A673 (cell line): ENCODE measurements at regions not wholly inside any gene's neighbourhood (a gene's known extent, or its start where the extent isn't known, plus 50 kb on each side); places are given as distances from the start of the nearest gene placed in this dataset.

Source experiments
- BruUV-seq: library from RNA; stranded (reverse); fragments of 400-500 nt; replicated peaks from 2 replicates; lab custom pipeline; 2021; lab: Mats Ljungman, UMichigan
- CTCF ChIA-PET: fragments of 300-600 bp; sonication (Branson Sonifier 250); formaldehyde crosslinking; loops from one replicate; lab custom pipeline; 2022; ENCODE audit warnings: antibody characterized with exemption; lab: Charles Lee
- POLR2A ChIA-PET: fragments of 300-600 bp; sonication (Branson Sonifier 250); formaldehyde crosslinking; loops from one replicate; lab custom pipeline; 2022; ENCODE audit warnings: antibody characterized with exemption; ENCODE audit not compliant: low non-redundant PET; lab: Charles Lee
- DNase-seq: peaks from one replicate; pipeline ENCODE4 v3.0.0-alpha.2; 2015; ENCODE audit warnings: low spot score
- H3K27ac ChIP-seq: fragments of 200-600 bp; sonication (generic); 2 replicates; pipeline ENCODE4 v1.5.1; 2016; ENCODE audit warnings: mixed run types, low read depth, mild to moderate bottlenecking, mixed read lengths, antibody characterized with exemption, low read length; ENCODE audit not compliant: poor library complexity, severe bottlenecking
- H3K27me3 ChIP-seq: fragments of 200-600 bp; sonication (generic); replicated peaks from 2 replicates; pipeline ENCODE4 v1.6.1; 2017; ENCODE audit warnings: mixed run types, low read depth, mild to moderate bottlenecking, mixed read lengths, antibody characterized with exemption, low read length; ENCODE audit not compliant: insufficient read depth, poor library complexity
- H3K36me3 ChIP-seq: fragments of 200-600 bp; sonication (generic); 2 replicates; pipeline ENCODE4 v1.6.1; 2016; ENCODE audit warnings: mixed run types, mild to moderate bottlenecking, mixed read lengths, antibody characterized with exemption, low read length; ENCODE audit not compliant: insufficient read depth, poor library complexity, severe bottlenecking
- H3K4me1 ChIP-seq: fragments of 200-600 bp; sonication (generic); 2 replicates; pipeline ENCODE4 v1.6.1; 2017; ENCODE audit warnings: mixed run types, mild to moderate bottlenecking, mixed read lengths, antibody characterized with exemption, low read length; ENCODE audit not compliant: insufficient read depth, poor library complexity, severe bottlenecking
- H3K4me3 ChIP-seq: fragments of 200-600 bp; sonication (generic); 2 replicates; pipeline ENCODE4 v1.5.1; 2016; ENCODE audit warnings: low read depth, mixed run types, mild to moderate bottlenecking, mixed read lengths, low read length; ENCODE audit not compliant: poor library complexity, severe bottlenecking
- H3K9me3 ChIP-seq: fragments of 200-600 bp; sonication (generic); 2 replicates; pipeline ENCODE4 v1.6.1; 2016; ENCODE audit warnings: mixed run types, low read depth, mild to moderate bottlenecking, mixed read lengths, antibody characterized with exemption, low read length; ENCODE audit not compliant: poor library complexity, severe bottlenecking
- EZH2 ChIP-seq: fragments of 200-600 bp; sonication (generic); IDR thresholded peaks from 2 replicates; pipeline ENCODE4 v1.6.1; 2017; ENCODE audit warnings: borderline replicate concordance, low read depth, mild to moderate bottlenecking, mixed read lengths, antibody characterized with exemption, low read length; ENCODE audit not compliant: poor library complexity, severe bottlenecking
- intact Hi-C: fragments of 100-400 bp; cut with micrococcal nuclease; formaldehyde crosslinking; loops from one replicate; pipeline ENCODE4 v1.10.0; 2022; ENCODE audit not compliant: unreplicated experiment
- TF ChIP-seq, protein P1 (sequence below): fragments of 300-800, 200-600 bp; sonication (generic); conservative IDR thresholded peaks from 2 replicates; pipeline ENCODE4 v1.5.1; 2017; ENCODE audit warnings: low read depth, mild to moderate bottlenecking, antibody characterized with exemption, low read length, moderate library complexity, mixed read lengths

DNA sequence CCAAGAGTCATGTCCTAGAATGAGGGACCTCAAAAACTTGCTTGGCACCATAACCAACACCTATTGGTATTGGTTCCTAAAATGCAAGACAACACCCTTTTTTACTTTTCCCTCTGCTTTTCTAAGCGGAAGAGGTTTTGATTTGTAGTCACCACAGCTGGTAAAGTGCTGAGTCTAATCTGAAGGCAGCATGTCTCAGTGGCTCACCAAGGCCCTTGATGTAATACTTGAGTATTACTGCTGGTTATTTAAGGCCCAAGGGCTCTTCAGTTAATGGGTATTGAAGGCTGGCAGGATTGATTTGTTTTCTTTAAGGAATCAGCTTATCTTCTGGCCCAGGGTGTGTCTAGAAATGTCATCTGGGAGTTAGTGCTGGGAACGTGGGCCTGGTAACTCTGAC lies 735.1 kb downstream of the GLUD2 start:
- BruUV-seq, result no TSS peak
- Histone ChIP-seq H3K36me3 (no peaks in the 10 kb centered on the region), H3K9me3 (no peaks in the 10 kb centered on the region), H3K27me3 (no peaks in the 10 kb centered on the region), H3K27ac (no peak overlapping the region), H3K4me1 (no peaks in the 10 kb centered on the region), H3K4me3 (no peak overlapping the region)
- ChIA-PET POLR2A (no interaction called here), CTCF (no interaction called here)
- TF ChIP-seq EZH2, result no peak
- TF ChIP-seq, protein P1, sequence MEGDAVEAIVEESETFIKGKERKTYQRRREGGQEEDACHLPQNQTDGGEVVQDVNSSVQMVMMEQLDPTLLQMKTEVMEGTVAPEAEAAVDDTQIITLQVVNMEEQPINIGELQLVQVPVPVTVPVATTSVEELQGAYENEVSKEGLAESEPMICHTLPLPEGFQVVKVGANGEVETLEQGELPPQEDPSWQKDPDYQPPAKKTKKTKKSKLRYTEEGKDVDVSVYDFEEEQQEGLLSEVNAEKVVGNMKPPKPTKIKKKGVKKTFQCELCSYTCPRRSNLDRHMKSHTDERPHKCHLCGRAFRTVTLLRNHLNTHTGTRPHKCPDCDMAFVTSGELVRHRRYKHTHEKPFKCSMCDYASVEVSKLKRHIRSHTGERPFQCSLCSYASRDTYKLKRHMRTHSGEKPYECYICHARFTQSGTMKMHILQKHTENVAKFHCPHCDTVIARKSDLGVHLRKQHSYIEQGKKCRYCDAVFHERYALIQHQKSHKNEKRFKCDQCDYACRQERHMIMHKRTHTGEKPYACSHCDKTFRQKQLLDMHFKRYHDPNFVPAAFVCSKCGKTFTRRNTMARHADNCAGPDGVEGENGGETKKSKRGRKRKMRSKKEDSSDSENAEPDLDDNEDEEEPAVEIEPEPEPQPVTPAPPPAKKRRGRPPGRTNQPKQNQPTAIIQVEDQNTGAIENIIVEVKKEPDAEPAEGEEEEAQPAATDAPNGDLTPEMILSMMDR, result no peak
- intact Hi-C loops, result no loop called here
- DNase-seq, result no peak

DNA sequence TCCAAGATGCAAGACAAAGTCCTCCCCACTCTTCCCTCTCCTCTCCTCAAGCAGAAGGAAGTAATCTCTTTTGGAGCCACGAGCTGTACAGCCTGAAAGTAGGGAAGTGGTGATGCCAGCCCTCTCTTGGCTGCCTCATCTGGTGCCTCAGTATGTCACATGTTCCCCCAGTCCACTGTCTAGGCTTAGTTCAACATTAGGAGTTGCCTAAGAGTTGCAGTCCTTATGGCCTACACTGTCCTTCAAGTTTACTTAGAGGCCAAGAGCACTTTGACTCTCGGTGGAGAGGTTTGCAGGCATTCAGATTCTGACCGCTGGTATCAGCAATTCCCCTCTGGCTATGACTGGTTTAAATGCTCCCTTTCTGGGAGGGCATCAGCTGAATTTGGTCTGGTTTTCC lies 735.6 kb downstream of the GLUD2 start:
- no peak overlapping the region for H3K4me3 ChIP-seq
- no peaks in the 10 kb centered on the region for H3K9me3 ChIP-seq
- CTCF ChIA-PET, result no interaction called here
- no TSS peak for BruUV-seq
- H3K27me3 ChIP-seq, result no peaks in the 10 kb centered on the region
- H3K27ac ChIP-seq, result no peak overlapping the region
- TF ChIP-seq EZH2, result no peak
- TF ChIP-seq, protein P1, result no peak
- POLR2A ChIA-PET, result no interaction called here
- intact Hi-C loops, result no loop called here
- no peak for DNase-seq
- H3K36me3 ChIP-seq, result no peaks in the 10 kb centered on the region
- no peaks in the 10 kb centered on the region for H3K4me1 ChIP-seq

DNA sequence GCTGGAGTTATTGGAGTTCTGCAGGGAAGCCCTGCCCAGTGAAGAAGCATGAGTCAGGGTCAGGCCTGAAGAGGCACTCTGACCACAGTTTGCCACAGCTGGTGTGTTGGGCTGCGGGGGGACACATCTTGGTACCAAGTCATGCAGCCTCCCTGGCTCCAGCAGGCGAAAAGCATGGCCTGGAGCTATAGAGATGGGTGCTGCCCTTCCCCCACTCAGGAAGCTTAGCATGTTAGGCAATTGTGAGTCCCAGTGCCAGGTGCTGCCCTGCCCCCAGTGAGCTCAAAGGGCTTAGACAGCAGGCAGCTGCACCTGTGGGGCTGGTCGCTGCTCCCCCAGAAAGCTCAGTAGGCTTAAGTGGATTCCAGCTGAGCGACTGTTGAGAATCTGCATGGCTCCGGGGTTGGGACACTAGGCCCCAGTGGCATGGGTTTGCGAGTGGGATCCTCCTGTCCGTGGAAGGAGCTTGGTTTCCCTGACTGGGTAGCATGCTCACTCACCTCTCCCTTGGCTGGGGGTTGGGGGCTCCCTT lies 755.5 kb downstream of the GLUD2 start:
- no peak for TF ChIP-seq EZH2
- TF ChIP-seq, protein P1, result no peak
- no peak for DNase-seq
- H3K27ac ChIP-seq, result no peak overlapping the region
- ChIA-PET CTCF (no interaction called here), POLR2A (no interaction called here)
- H3K36me3 ChIP-seq, result no peaks in the 10 kb centered on the region
- no peaks in the 10 kb centered on the region for H3K4me1 ChIP-seq
- intact Hi-C loops, result no loop called here
- no peaks in the 10 kb centered on the region for H3K9me3 ChIP-seq
- no TSS peak for BruUV-seq
- no peak overlapping the region for H3K4me3 ChIP-seq
- no peaks in the 10 kb centered on the region for H3K27me3 ChIP-seq
